CD8-positive, alpha-beta memory T cell (primary cell): ENCODE measurements at regions not wholly inside any gene's neighbourhood (a gene's known extent, or its start where the extent isn't known, plus 50 kb on each side); places are given as distances from the start of the nearest gene placed in this dataset.

Experiments
- CTCF ChIA-PET: fragments of 350-600 bp; sonication (Branson Sonifier 250); formaldehyde crosslinking; loops from one replicate; lab custom pipeline; 2021; ENCODE audit warnings: antibody characterized with exemption; lab: Charles Lee
- POLR2A ChIA-PET: fragments of 350-600 bp; sonication (Branson Sonifier 250); formaldehyde crosslinking; loops from one replicate; lab custom pipeline; 2021; ENCODE audit warnings: antibody characterized with exemption; lab: Charles Lee
- DNase-seq, 5 donors: peaks; one replicate each; pipeline versions ENCODE4 v3.0.0 to v3.0.0-alpha.2; 2020 to 2022; ENCODE audit warnings: mixed read lengths in 1 of 5
- H3K27ac ChIP-seq: one replicate; pipeline ENCODE4 v1.7.0; 2013; ENCODE audit warnings: low read depth, mild to moderate bottlenecking, low read length, moderate library complexity
- H3K27me3 ChIP-seq: 2 replicates; pipeline ENCODE4 v1.7.0; 2013; ENCODE audit warnings: low read length, mild to moderate bottlenecking; ENCODE audit not compliant: insufficient read depth, poor library complexity, severe bottlenecking
- H3K36me3 ChIP-seq: 2 replicates; pipeline ENCODE4 v1.7.0; 2013; ENCODE audit warnings: mild to moderate bottlenecking, low read length, moderate library complexity; ENCODE audit not compliant: insufficient read depth
- H3K4me1 ChIP-seq: 2 replicates; pipeline ENCODE4 v1.7.0; 2013; ENCODE audit warnings: mild to moderate bottlenecking, low read length, moderate library complexity; ENCODE audit not compliant: insufficient read depth
- H3K4me3 ChIP-seq: 2 replicates; pipeline ENCODE4 v1.7.0; 2013; ENCODE audit warnings: mild to moderate bottlenecking, low read length
- H3K9me3 ChIP-seq: 2 replicates; pipeline ENCODE4 v1.7.0; 2013; ENCODE audit warnings: mild to moderate bottlenecking, low read length
- H3K27ac Mint-ChIP-seq, 8 donors: one replicate each; pipeline ENCODE4 v1.8.0; 2020 to 2021; ENCODE audit warnings: mixed read lengths in 8 of 8, mild to moderate bottlenecking in 6 of 8, inconsistent platforms in 3 of 8, moderate library complexity in 3 of 8
- H3K27me3 Mint-ChIP-seq, 2 donors: one replicate each; pipeline ENCODE4 v1.8.0; 2020 to 2021; ENCODE audit warnings: mixed read lengths in 2 of 2, mild to moderate bottlenecking in 1 of 2, moderate library complexity in 1 of 2
- H3K36me3 Mint-ChIP-seq, 3 donors: one replicate each; pipeline ENCODE4 v1.8.0; 2020 to 2021; ENCODE audit warnings: mixed read lengths in 3 of 3, inconsistent platforms in 1 of 3, mild to moderate bottlenecking in 1 of 3
- H3K4me1 Mint-ChIP-seq, 3 donors: one replicate each; pipeline ENCODE4 v1.8.0; 2020 to 2021; ENCODE audit warnings: mixed read lengths in 3 of 3, inconsistent platforms in 1 of 3, mild to moderate bottlenecking in 1 of 3
- H3K4me3 Mint-ChIP-seq, 7 donors: one replicate each; pipeline ENCODE4 v1.8.0; 2020 to 2021; ENCODE audit warnings: mixed read lengths in 7 of 7, mild to moderate bottlenecking in 6 of 7, moderate library complexity in 4 of 7, inconsistent platforms in 2 of 7
- H3K9me3 Mint-ChIP-seq, 5 donors: one replicate each; pipeline ENCODE4 v1.8.0; 2020 to 2022; ENCODE audit warnings: mixed read lengths in 5 of 5, mild to moderate bottlenecking in 3 of 5, moderate library complexity in 2 of 5, inconsistent platforms in 1 of 5

GRCh38 chr2:67342394-67342793 is 54.7 kb upstream of the ETAA1 start:
- no peaks in the 10 kb centered on the region for H3K4me1 Mint-ChIP-seq
- no peak for DNase-seq
- POLR2A ChIA-PET = no interaction called here
- Histone ChIP-seq H3K36me3 (no peaks in the 10 kb centered on the region), H3K9me3 (no peaks in the 10 kb centered on the region), H3K4me1 (no peaks in the 10 kb centered on the region), H3K4me3 (no peak overlapping the region), H3K27me3 (no peaks in the 10 kb centered on the region), H3K27ac (no peak overlapping the region)
- CTCF ChIA-PET = no interaction called here
- H3K4me3 Mint-ChIP-seq = no peak overlapping the region
- no peak overlapping the region for H3K27ac Mint-ChIP-seq
- H3K9me3 Mint-ChIP-seq = peaks cover 0 to 5% (median 3%) of the 10 kb centered on the region in 5 donors
- H3K36me3 Mint-ChIP-seq = no peaks in the 10 kb centered on the region
- H3K27me3 Mint-ChIP-seq = peaks cover 1 to 8% of the 10 kb centered on the region in 2 donors

GRCh38 chr2:67346718-67347407 is 50.3 kb upstream of the ETAA1 start:
- Histone ChIP-seq H3K36me3 (no peaks in the 10 kb centered on the region), H3K9me3 (no peaks in the 10 kb centered on the region), H3K27ac (no peak overlapping the region), H3K4me1 (no peaks in the 10 kb centered on the region), H3K4me3 (no peak overlapping the region), H3K27me3 (no peaks in the 10 kb centered on the region)
- H3K4me3 Mint-ChIP-seq = no peak overlapping the region
- H3K4me1 Mint-ChIP-seq = no peaks in the 10 kb centered on the region
- DNase-seq = no peak
- CTCF ChIA-PET = no interaction called here
- peaks cover 1 to 4% of the 10 kb centered on the region in 2 donors for H3K27me3 Mint-ChIP-seq
- POLR2A ChIA-PET = no interaction called here
- H3K36me3 Mint-ChIP-seq = no peaks in the 10 kb centered on the region
- peaks cover 0 to 3% (median 2%) of the 10 kb centered on the region in 5 donors for H3K9me3 Mint-ChIP-seq
- no peak overlapping the region for H3K27ac Mint-ChIP-seq
